Myocyte (in vitro differentiated cells): ENCODE measurements at regions not wholly inside any gene's neighbourhood (a gene's known extent, or its start where the extent isn't known, plus 50 kb on each side); places are given as distances from the start of the nearest gene placed in this dataset.
"Not testable (repeated sequence)": the region's sequence is repeated elsewhere in the genome, so short reads cannot be mapped to it uniquely, and the experiment has no call there.

ENCODE experiments used
- DNase-seq: peaks from one replicate; pipeline ENCODE4 v3.0.0-alpha.2; 2012; ENCODE audit warnings: low read depth

DNA sequence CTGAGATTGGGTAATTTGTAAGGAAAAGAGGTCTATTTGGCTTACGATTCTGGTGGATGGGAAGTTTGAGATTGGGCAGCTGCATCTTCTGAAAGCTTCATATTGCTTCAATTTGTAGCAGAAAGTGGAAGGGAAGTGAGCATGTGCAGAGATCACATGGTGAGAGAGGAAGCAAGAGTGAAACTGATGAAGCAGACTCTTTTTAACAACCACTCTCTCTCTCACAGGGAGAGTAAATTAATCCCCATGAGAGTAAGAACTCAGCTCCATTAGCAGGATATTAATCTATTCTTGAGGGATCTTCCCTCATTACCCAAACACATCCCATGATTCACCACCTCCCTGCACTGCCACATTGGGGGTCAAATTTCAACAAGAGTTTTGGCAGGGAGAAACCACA, 298.5 kb upstream of the CELF4 start:
- DNase-seq: no peak

DNA sequence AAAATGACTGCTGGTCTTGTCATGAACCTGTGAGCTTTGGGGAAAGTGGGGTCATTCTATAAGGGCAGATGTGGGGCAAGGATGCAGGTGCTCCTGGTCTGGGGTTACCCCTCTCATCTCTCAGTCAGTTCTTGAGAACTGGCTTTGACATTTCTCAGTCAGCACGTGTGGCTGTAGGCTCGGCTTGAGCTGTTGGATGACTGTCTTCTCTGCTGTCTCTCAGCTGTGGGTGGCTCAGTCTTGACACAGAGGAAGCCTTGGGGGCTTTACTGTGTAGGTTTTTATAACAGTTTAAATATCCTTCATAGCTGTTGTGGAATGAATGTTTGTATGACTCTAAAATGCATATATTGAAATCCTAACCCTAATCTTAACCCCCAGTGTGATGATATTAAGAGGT, 296.4 kb upstream of the CELF4 start:
- no peak for DNase-seq

- no peak for DNase-seq
Measured at GRCh38 chr18:37854396-37854795, 288.8 kb upstream of the CELF4 start.

DNA sequence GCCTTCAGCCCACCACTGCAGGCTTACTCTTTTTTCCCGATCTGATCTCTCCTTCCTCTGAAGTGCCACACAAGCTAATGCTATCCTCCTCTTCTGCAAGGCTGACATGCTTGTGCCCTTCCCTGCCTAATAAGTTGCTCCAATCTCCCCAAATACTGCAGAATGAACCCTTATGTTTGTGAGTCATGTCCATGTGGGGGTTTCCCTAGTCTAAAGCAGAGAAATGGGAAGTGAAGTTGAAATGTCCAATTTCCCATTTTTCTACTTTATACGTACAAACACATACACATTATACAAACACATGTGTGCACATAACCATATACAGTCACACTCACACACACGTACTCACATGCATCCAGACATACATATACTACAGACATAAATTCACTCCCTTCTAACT, 288.1 kb upstream of the CELF4 start:
- DNase-seq: no peak

DNA sequence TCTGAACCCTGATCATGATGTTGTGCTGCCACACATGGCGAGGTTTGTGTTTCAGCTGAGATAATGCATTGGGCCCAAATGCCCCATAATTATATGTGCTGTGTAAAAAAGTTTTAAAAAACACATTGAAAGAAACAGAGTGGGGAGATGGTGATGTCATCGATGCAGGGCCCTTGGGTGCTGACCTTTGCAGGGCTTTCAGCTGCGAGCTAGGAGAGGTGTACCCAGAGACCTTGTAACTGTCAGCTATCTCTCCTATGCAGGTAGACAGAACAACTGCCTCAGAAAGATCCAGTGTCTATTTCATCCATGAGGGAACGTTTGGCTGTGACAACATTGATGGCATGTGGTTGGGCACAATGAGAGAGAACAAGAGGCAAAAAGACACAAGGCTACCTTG, 286.9 kb upstream of the CELF4 start:
- no peak for DNase-seq

- no peak for DNase-seq
Measured at GRCh38 chr18:37847544-37847943, 281.9 kb upstream of the CELF4 start.

DNA sequence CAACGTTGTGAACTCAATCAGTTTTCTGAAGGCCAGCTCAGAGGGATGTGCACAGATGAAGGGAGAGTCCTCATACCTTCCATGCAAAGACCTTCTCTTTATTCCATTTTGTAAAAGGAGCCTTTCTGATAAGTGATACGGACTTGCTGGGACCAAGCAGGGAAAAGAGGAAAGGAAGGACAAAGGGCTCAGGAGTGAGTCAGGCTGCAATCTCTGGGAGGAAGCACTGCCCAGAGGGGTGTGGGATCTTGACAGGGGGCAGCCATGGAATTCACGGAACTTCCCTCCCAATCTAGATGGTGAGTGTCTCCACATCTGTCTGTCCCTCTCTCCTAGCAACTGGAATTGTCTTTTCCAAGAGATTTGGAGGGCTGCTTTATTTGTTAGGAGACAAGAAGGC, 281.4 kb upstream of the CELF4 start:
- no peak for DNase-seq

DNA sequence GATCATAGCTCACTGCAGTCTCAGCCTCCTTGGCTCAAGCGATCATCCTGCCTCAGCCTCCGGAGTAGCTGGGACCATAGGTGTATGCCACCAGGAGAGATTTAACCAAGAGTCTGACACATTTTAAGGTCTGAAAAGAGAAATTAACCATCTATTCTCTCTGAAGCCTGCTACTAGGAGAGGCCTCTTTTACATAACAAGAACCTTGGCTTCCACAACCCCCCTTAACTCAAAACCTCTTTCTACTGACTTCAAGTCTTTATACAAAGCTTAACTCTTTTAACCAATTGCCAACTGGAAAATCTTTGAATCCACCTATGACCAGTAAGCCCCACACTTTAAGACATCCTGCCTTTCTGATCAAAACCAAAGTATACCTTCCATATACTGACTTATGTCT, 279.9 kb upstream of the CELF4 start:
- no peak for DNase-seq

DNA sequence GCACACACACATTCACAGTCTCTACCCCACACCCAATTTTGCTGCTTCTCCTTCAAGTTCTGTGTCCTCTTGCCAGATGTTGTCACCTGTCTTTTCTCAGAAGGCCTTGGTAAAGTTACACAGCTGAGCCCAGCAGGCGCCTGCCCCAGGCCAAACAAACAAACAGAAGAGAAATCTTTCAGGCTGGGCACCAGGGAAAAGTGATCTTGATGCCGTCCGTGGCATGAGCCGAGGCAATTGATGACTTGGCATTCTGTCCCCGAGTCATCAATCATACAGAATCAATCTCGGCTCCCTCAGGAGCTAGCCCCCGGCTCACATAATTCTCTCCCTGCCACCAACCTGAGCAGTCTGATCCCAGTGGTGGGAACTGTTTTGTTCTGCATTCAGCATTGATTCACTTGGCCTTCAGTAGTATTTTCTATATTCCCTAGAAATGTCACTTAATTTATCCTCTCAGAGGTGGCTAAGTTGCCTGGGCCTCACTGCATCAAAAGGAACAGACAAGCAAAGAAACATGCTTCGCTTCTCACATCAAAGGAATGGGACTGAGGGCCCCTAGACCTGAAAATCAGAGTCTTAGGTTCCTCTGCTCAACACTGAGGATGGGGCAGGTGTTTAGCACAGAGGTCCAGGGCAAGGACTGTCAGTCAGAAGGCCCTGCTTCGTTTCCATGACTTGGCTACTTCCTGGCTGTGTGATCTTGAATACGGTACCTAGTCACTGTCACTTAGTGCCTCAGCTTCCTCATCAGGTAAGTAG, 278.8 kb upstream of the CELF4 start:
- no peak for DNase-seq

GRCh38 chr18:37838083-37838482, 272.5 kb upstream of the CELF4 start:
- no peak for DNase-seq

DNA sequence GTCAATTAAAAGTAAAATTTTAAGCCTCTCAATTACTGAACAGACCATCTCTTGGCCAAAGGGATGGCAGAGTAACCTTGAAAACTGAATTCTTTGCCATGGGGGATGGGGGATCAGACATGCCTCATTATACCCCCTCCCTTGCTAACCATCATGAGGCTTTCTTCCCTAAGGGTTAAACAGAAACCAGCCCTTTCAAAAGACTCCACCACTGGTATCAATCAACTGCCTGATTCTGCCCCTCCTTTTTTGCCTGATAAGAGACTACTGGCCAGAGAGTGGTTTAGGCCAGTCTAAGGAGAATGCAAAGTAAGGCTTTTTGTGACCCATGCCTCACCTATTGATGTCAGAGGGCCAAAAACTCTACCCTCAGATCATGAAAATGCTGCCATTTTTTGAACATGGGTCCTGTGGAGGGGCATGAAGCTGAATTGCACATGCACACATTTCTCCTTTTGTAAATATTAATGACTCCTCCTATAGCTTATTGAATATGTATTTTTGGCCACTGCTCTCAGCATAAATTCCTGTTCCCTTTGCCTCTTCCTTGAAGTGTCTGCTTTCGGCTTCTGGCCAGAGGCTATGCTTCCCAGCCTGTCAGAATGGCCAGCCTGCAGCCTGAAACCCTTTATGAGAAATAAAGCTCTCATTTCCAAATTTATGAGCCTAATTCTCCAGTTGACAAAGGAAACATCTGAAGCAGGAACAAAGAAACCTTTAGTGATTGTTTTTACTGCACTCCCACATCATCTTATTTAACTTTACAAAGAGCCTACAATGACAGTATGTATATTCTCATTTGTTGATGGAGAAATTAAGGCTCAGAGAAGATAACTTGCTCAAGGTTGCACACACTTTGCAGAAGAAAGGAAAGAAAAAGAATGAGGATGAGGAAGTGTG, 270.7 kb upstream of the CELF4 start:
- no peak for DNase-seq

DNA sequence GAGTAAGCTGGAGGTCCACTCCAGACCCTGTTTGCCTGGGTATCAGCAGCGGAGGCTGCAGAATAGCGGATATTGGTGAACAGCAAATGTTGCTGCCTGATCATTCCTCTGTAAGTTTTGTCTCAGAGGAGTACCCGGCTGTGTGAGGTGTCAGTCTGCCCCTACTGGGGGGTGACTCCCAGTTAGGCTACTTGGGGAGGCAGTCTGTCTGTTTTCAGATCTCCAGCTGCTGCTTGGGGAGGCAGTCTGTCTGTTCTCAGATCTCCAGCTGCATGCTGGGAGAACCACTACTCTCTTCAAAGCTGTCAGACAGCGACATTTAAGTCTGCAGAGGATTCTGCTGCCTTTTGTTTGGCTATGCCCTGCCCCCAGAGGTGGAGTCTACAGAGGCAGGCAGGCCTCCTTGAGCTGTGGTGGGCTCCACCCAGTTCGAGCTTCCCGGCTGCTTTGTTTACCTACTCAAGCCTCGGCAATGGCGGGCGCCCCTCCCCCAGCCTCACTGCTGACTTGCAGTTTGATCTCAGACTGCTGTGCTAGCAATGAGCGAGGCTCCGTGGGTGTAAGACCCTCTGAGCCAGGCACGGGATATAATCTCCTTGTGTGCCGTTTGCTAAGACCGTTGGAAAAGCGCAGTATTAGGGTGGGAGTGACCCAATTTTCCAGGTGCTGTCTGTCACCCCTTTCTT, 266.6 kb upstream of the CELF4 start:
- DNase-seq: not testable (repeated sequence)

DNA sequence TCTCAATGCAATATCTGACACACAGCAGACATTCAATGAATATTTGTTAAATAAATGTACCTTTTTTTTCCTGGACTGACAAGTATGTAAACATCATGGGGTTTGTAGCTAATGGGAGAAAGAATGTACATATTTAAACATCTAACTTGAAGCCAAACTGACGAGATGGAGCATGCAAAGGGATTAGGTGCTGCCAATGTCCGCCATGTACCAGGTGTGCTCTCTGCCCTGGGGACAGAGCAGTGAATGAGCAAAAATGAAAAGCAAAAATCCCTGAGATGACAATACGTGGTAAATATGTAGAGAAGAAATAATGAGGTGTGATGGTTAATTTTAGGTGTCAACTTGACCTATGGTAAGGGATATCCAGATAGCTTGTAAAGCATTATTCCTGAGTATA, 247.4 kb upstream of the CELF4 start:
- DNase-seq: no peak

GRCh38 chr18:37805773-37806404, 240.3 kb upstream of the CELF4 start:
- no peak for DNase-seq

- no peak for DNase-seq
Measured at GRCh38 chr18:37796823-37797349, 231.3 kb upstream of the CELF4 start.

GRCh38 chr18:37787452-37787851, 221.9 kb upstream of the CELF4 start:
- DNase-seq: no peak

GRCh38 chr18:37783771-37784170, 218.2 kb upstream of the CELF4 start:
- DNase-seq: no peak

DNA sequence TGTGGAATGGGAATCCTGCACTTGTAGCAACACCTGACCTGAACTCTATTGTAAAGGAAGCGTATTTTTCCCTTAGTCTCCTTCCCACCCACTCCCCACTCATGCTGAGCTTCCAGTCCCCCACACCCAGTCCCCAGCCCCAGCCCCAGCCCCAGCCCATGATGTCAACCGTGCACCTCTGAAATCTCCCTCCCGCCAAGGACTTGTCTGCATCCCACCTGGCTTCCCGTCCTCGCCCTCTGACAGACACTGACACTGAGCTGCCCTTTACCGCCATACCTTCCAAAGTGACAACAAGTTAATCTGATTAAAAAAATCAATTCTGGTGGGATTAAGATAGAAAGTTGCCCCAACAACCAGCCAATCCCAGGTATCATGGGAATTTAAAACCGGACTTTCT, 213.6 kb upstream of the CELF4 start:
- DNase-seq: no peak

GRCh38 chr18:37778417-37779165, 213.0 kb upstream of the CELF4 start:
- DNase-seq: no peak

- no peak for DNase-seq
Measured at GRCh38 chr18:37769826-37770225, 204.2 kb upstream of the CELF4 start.
